Epithelial cell of esophagus (primary cell): ENCODE measurements at regions not wholly inside any gene's neighbourhood (a gene's known extent, or its start where the extent isn't known, plus 50 kb on each side); places are given as distances from the start of the nearest gene placed in this dataset.

Experiments used
- DNase-seq: peaks from one replicate; pipeline ENCODE4 v3.0.0; 2010; ENCODE audit warnings: low read depth
- H3K4me3 ChIP-seq: 2 replicates; pipeline ENCODE4 v1.5.1; 2011; ENCODE audit warnings: mild to moderate bottlenecking, low read length, control low read depth
- CTCF ChIP-seq: IDR thresholded peaks from 2 replicates; pipeline ENCODE4 v1.5.1; 2011; ENCODE audit warnings: low read depth, mild to moderate bottlenecking, low read length, control low read depth, inconsistent platforms; ENCODE audit not compliant: insufficient read depth; ENCODE audit errors: missing control alignments

- H3K4me3 ChIP-seq, result no peak overlapping the region
- DNase-seq, result no peak
- no peak for TF ChIP-seq CTCF
Observed at GRCh38 chr15:47366884-47367283, 350.4 kb upstream of the SEMA6D start.

GRCh38 chr15:47367726-47368390, 349.4 kb upstream of the SEMA6D start:
- no peak for TF ChIP-seq CTCF
- no peak overlapping the region for H3K4me3 ChIP-seq
- DNase-seq, result no peak

GRCh38 chr15:47371939-47372338, 345.4 kb upstream of the SEMA6D start:
- no peak overlapping the region for H3K4me3 ChIP-seq
- no peak for TF ChIP-seq CTCF
- DNase-seq, result no peak

GRCh38 chr15:47374222-47374621, 343.1 kb upstream of the SEMA6D start:
- DNase-seq, result peak; percentile 60
- H3K4me3 ChIP-seq, result no peak overlapping the region
- peak; percentile 70 for TF ChIP-seq CTCF

- DNase-seq, result no peak
- no peak for TF ChIP-seq CTCF
- H3K4me3 ChIP-seq, result no peak overlapping the region
Observed at GRCh38 chr15:47376190-47376589, 341.1 kb upstream of the SEMA6D start.

GRCh38 chr15:47377465-47377864, 339.8 kb upstream of the SEMA6D start:
- no peak for TF ChIP-seq CTCF
- no peak overlapping the region for H3K4me3 ChIP-seq
- DNase-seq, result no peak

GRCh38 chr15:47378527-47378926, 338.8 kb upstream of the SEMA6D start:
- no peak for TF ChIP-seq CTCF
- no peak for DNase-seq
- no peak overlapping the region for H3K4me3 ChIP-seq
